ENCODE measurements at regions not wholly inside any gene's neighbourhood (a gene's known extent, or its start where the extent isn't known, plus 50 kb on each side); places are given as distances from the start of the nearest gene placed in this dataset.

DNA sequence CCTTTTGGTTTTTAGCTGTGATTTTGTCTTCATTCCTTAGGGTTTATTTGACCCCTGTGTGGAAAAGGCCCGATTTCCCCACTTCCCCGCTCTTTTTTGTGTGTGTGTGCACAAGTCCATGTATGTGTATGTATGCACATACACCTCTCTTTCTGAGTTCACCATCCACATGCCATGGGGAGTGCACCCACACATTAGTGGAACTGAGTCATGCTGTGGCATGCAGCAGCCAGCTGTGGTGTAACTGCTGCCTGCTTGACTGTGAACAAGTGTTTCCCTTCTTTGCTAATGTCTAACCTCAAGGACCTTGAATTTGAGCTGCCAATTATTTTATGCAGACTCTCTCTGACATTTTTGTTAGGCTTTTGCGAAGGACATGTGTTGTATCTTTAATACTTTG lies 434.9 kb upstream of the TPM1 start:
- DNase-seq (ENCODE audit: low read depth in 2 of 2) = no peak

DNA sequence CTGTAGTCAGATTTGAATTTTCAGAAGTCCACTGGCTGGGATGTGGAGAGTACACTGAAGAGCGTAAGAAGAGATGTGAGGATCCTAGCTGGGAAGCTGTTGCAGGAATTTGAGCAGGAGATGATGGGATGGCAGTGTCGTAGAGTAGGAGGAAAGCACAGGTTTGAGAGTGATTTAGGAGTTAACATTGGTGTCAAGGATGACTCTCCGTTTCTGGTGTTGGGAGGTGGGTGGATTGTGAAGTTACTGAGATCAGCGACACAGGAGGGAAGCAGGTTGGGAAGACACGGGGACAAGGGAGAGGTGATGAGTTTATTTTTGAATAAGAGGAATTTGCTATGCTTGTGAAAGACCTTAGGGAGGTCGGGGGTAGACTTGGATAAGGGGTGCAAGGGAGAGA lies 434.2 kb upstream of the TPM1 start:
- no peak for DNase-seq (ENCODE audit: low read depth in 2 of 2)

DNA sequence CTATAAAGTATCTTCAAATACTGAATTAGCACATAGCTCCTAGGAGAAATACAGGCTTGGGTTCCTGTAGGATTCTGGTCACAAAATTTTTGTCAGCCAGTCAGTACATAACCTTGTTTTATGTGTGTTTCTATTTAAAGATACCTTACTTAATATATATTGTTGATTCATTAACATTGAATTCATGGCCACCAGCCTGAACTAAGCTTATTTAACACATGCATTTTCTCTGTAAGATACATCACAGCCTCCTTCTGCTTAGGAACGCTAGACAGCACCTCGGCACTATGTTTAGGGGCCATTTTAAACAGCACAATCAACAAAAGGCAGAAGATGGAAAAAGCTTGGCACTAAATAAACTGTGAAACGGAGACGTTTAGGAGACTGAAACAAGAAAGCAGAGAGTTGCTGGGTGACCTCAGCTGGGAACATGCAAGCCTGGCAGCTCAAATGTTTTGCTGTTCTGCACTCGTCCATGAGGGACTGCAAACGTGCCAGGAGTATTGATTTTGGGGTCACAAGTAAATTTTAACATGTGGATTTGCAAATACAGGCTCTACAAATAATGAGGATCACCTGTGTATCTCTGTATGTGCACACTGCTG lies 432.2 kb upstream of the TPM1 start:
- DNase-seq (ENCODE audit: low read depth in 2 of 2) = no peak

DNA sequence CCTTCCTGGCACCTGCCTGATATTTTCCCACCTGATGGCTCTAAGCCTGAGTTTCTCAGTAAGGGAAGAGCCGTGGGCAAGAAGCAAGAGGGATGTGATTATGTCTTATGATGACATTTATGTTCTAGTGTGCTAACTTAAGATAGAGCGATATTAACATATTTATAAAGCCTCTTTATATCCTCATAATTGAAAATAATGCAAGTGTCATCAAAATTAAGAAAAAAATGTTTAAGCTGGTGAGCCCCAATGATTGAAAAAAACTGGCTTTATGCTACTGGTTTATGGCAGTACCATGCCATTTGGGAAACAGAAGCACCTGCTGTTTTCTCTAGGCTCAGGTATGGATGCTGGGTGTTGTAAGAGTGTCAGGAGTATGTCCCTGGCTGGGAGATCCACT lies 431.5 kb upstream of the TPM1 start:
- DNase-seq (ENCODE audit: low read depth in 2 of 2) = no peak

DNA sequence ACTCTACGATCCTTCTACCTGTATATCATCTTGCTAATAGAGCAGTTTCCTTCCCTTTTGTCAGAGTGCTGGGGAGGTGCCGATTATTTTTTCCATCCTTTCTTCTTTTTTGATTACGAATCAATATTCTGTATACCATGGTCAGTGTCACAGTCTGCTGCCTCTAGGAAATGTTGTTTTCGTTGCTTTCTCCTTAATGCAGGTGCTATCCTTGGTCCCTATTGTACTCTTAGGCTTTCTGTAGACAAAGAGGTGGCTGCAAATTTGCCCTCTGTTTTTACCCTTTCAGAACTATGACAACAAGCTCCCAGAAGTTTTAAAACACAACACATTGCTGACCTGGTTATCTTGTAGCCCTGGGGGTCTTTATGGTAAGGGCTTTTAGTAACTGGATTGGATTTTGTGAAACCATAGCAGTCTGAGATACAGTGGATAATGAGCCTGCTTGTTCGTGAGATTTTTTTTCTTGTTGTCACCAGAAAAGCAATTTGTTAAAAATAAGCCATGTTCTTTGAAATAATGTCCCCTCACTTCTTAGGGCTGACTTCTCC lies 430.3 kb upstream of the TPM1 start:
- no peak for DNase-seq (ENCODE audit: low read depth in 2 of 2)

DNA sequence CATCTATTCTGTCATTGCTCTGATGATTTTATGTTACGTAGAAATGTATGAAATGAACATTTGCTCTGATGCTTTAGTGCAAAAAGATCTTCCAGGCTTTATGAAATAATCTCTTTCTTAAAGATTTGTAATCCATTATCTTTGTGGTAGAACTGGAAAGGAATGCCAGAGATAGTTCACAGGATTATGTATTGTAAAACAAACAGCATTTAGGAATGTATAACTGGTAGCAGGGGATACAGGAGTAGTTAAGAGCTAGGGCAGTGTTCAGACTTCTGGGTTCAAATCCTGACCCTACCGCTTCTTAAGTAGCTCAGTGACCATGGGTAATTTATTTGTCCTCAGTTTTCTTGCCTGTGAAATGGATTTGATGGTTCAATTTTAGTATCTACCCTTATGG lies 429.8 kb upstream of the TPM1 start:
- DNase-seq (ENCODE audit: low read depth in 2 of 2) = no peak

DNA sequence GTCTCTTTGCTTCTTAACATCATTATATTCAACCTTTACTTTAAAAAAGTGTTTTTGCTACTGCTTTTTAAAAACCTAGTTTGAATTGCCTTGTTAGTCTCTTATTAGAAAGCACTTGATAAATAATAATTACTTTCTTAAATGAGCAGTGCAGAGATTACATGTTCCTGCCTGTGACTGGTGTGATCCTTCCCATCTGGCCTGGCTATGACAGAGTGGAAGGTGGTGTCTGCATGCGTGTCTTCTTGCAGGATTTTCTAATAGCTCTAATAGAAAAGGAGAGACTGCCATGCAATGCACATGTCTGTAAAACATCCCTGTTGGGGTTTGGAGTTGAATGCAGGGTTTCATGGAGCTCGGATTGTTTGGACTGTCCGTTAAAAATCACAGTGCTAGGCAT lies 425.8 kb upstream of the TPM1 start:
- no peak for DNase-seq (ENCODE audit: low read depth in 2 of 2)

DNA sequence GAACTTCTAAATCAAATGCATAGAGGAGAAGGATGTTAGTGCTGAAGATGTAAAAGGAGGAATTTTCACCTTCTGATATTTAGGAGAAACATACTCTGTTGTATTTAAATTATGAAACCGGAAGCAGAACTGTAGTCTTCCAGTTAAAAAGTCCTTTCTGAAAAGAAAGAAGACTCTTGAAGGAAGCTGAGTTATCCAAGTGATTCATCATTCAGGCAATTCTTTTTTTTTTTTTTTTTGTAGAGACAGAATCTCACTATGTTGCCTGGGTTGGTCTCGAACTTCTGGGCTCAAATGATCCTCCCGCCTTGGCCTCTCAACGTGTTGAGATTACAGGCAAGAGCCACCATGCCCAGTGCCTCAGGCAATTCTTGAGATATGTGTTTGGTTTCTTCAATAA lies 424.8 kb upstream of the TPM1 start:
- DNase-seq (ENCODE audit: low read depth in 2 of 2) = no peak

DNA sequence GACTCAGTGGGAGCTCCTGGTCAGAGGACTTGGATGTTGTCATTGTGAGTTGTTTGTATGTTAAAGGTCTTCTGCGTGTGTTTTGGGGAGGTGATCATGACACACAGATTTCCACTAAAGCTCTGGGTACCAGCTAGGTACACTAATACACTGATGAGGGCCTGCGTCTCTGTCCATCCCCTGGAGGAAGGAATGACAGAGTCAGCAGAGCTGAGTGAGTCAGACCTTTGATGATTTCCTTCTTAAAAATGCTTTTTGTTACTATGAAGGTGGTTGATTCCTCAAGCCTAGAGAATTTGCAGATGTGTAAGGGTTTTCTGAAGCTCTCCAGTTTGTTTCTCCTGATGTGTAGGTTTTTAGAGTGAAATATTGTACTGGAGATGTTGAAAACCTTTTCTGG lies 424.1 kb upstream of the TPM1 start:
- no peak for DNase-seq (ENCODE audit: low read depth in 2 of 2)

DNA sequence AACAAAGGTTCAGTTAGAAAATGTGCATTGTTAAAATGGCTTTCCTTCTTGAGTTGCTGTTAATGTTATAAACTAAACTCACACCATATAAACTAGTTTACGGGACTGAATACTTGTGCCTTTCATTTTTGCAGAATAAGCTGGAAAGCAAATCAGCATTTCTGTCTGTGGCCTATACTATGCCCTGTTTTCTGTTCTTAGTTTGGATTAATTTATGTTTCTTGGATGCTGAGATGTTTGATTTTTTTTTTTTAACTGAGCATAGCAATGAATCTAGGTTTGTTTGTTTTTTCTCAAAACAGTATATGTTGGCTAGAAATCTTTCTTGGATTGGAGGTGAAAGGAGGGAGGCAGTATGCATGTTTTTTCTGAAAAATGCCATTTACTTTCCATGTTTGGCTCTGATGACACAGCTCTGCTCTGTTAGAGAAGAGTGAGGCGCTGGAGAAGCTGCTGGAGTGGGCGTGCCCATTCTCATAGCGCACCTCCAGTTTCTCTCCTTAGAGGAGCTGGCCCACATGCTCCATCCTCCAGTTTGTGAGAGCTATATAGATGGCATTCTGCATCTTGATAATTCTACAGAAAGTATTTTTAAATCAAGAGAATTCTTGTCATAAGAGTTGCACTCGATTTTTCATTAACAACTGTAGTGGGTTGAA lies 423.6 kb upstream of the TPM1 start:
- no peak for DNase-seq (ENCODE audit: low read depth in 2 of 2)

DNA sequence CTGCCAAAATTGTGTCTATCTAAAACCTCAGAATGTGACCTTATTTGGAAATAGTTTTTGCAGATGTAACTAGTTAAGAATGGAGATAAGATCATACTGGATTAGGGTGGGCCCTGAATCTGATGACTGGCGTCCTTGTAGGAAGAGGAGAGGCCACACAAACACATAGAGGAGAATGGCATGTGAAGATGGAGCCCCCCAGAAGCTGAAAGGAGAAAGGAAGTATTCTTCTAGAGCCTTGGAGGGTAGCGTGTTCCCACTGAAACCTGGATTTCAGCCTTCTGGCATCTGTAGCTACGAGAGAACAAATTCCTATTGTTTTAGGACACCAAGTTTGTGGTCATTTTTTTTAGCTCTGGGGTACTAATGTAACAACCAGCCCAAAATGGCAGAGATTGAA lies 423.0 kb upstream of the TPM1 start:
- DNase-seq (ENCODE audit: low read depth in 2 of 2) = no peak

DNA sequence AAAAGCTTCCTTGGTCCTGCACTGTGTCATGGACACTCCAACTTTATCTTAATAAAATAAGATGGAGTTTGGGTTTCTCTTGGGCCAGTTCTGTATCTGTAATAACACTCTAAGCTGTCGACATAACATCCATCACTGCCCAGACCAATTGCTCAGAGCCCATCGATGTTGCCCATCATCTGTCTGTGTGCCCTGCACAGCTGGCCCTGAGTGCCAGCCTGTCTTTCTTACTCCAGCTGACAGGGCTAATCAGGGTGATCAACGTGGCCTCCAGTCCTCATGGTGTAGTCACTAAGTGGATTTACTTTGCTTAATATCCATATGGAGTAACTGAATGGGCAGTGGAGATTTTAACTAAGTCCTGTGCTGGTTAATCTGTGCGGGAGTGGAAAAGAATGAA lies 419.8 kb upstream of the TPM1 start:
- no peak for DNase-seq (ENCODE audit: low read depth in 2 of 2)

DNA sequence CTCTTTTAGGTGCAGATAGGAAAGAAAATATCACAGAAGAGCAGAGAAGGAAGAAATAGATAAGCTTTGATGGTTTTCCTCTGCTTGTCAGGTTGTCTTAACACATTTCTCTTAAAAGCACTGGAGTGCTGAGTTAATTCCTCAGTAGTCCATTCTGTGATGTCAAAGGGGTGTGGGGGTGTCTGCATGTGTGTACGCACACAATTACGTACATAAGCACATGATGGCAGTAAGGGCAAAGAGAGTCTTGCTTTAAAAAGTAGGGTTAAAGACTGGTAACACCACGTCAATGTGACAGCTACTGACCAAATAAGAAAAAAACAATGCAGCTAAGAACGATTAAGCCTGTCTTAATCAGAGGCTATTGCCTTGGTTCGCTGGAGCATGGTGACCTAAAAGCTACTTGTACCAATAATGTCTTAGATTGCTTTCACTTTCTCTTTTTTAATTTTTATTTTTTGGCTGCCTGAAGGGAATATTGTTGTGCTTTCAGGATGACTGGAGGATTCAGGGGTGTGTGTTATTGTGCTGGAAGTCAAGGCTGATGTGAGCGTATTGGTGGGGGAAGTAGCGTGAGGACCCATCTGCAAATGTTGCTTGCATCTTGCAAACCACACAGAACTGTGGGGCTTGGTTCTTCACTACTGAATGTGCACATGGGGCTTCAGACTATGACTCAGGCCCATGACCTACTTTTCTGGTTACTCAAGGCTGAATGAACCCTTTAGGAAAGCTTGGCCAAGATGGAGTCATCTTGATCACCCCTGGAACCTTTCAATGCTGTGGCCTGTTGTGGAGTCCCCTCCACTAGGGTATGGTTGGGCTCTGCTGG lies 417.8 kb upstream of the TPM1 start:
- DNase-seq (ENCODE audit: low read depth in 2 of 2) = no peak

DNA sequence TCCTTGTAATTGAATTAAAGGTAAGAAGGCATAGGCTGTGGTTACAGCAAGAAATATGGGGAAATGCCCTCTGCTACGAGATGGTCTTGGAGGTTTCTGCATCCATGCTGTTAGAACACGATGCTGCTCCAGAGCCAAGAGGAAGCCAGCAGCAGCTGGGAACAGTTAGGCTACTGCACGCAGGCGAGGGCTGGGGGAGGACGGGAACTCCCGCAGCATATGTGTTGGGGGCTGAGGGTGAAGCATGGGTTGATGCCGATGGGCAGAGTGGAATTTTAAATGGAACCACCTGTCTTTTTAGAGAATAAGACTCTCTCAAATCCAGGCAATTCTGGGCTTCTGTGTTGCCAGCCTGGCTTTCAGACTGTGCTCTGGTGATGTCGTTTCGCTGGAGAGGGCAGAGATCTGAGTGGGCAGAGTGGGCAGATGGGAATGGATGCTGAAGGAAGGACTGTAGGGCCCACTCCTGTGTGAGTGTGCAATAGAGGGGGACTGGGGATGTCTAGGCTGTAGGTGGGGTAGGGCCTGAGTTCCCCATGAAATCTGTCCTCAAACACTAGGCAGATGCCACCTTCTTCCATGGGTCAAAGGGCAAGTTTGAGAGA lies 417.0 kb upstream of the TPM1 start:
- no peak for DNase-seq (ENCODE audit: low read depth in 2 of 2)

DNA sequence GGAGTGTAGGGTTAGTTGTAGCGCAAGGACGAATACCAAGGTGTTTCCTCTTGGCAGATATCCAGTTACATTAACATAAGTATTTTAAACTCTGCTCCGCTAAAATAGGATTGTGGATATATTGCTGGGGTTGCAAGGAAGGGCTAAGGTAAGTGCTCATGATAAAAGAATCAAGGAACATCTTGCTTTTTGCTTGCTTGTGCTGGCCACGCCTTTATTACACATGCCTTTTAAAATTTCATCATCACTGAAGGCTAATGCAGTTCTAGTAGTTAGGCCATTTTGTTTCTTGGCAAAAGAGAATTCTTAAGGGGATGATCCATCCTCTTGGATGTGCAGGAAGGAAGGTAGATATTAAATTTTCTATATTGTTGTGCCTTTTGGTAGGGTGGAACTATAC lies 415.6 kb upstream of the TPM1 start:
- DNase-seq (ENCODE audit: low read depth in 2 of 2) = no peak

DNA sequence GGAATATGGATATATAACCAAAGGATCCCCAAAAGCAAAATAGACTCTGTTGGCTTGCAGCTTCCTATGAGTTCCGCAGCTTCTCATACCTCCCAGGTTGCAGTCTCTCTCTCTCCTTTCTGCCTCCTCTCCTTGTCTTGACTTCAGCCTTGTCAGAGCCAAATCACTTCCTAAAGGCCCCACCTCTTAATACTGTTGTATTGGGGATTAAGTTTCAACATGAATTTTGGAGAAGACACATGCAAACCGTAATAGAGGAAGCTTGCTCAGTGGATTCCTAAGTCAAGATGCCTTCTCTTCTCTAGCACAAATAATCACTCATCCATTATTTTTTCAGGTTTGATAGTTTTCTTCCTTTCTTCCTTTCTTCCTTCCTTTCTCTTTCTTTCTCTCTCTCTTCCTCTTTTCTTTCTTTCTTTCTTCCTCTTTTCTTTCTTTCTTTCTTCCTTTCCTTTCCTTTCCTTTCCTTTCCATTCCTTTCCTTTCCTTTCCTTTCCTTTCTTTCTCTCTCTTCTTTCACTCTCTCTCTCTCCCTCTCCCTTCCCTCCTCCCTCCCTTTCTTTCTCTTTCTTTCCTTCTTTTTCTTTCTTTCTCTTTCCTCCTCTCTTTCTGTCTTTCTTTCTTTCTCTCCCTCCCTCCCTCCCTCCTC lies 411.3 kb upstream of the TPM1 start:
- no peak for DNase-seq (ENCODE audit: low read depth in 2 of 2)

DNA sequence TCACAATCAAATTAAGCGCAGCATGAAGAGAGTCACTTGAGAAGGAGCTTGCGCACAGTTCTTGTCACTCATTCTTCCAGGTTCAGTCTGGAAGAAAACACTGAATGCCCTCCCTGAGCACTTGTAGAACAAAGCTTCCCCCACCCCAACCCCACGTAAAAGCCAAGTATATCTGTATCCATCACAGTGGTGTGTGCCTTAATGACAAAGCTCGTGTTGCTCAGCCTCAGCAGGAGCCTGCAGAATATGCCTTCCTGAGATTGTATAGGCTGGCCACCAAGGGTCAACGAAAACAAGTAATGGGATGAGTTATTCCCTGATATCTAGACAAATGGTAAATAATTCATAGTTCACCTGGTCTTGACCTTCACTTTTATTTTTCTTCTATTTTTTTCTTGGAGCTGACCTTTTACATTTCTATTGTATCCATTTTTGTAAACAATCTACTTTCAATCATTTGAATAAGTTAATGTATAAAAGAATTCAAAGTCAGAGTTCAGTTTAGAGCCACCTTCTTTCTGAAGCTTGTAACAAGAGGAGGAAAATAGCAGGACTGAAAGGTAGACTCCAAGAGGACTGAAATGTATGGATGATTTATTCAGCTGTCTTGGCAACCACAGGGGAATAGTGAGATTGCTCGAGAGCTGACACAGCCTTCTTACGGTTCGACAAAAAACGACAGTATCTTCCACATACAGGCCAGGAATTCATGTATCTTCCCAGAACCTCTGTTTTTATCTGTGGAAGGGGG lies 405.5 kb upstream of the TPM1 start:
- DNase-seq (ENCODE audit: low read depth in 2 of 2) = no peak

DNA sequence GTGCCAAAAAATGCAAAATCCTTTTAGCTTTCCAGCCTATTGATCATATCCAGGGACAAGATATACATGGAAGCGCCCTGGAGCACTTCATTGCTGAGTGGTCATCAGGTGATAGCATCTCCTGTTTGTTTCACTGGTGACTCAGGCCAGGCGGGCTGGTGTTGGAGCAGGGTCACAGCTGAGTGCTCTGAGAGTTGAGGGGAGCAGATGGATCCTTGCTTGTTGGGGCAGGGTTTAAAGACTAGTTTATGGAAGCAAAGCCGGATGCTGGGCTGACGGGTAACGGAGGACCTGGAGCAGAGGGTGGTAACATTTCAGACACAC lies 405.0 kb upstream of the TPM1 start:
- no peak for DNase-seq (ENCODE audit: low read depth in 2 of 2)

DNA sequence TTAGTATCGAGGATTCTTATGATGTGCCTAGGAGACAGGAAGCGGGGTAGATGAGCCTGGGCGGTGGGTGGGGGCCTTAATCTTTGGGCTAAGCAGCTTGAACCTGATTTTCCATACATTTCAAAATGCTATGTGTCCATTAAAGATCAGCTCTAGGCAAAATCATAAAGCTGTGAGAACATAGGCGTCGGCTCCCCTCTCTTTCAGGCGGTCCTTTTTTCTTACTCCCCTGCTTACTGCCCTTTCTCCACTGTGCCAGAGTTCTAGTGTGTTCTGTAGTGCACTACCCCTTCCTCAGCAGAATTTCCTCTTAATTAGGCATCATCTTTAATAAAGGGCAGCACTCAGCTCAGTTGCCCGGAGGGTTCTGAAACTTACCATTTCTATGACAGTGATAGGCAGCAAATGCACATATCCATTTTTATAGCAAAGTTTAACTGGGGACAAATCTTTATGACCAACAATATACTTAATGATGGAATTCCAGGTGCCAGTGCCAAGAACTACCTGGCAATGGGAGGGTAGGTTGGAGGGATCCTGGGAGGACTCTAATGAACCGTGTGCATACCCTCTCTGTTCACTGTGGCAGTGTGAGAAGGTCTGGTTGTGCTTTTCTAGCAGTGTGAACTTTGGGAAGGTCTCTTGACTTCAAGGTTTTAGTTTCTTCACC lies 404.5 kb upstream of the TPM1 start:
- no peak for DNase-seq (ENCODE audit: low read depth in 2 of 2)

DNA sequence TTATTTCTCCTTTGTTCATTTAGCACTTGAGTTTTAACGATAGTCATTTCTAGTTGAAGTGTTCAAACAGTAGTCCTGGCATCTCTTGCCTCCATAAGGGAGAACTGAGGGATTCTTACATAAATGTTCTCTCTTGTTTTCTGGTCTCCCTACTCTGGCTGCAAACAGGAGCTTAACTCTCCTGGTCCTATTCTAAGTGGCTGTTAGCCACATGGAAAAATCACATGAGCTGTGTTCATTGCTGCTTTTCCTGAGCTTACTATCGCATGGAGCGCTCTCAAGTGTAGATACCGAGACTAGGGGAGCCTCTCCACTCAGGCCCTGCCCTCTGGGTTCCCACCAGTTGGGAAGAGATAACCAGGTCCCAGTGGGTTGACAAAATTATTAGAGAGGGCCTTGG lies 403.1 kb upstream of the TPM1 start:
- no peak for DNase-seq (ENCODE audit: low read depth in 2 of 2)
